Thyroid gland (tissue), 4 donors: ENCODE measurements at regions not wholly inside any gene's neighbourhood (a gene's known extent, or its start where the extent isn't known, plus 50 kb on each side); places are given as distances from the start of the nearest gene placed in this dataset.

Source experiments
- CTCF ChIP-seq, 6 experiments: fragments of 200-600 bp in 3 of 6; fragments of 450-650 bp in 3 of 6; sonication (generic) in 3 of 6; IDR thresholded peaks; one replicate each; pipeline ENCODE4 v1.5.1; 2016 to 2019; ENCODE audit warnings: antibody characterized with exemption in 6 of 6, mild to moderate bottlenecking in 2 of 6, inconsistent platforms in 1 of 6, moderate library complexity in 1 of 6
- POLR2A ChIP-seq, 2 donors: fragments of 450-650 bp; IDR thresholded peaks; one replicate each; pipeline ENCODE4 v1.6.1; 2017; ENCODE audit warnings: antibody characterized with exemption in 2 of 2, mild to moderate bottlenecking in 2 of 2, moderate library complexity in 1 of 2

- TF ChIP-seq POLR2A (IDR thresholded peaks at IDR 0.05) (no peak), CTCF (IDR thresholded peaks at IDR 0.05) (no peak)
Measured at GRCh38 chr9:117839862-117840261, 135.7 kb downstream of the TLR4 start.
